GM18868 (cell line): ENCODE measurements at regions not wholly inside any gene's neighbourhood (a gene's known extent, or its start where the extent isn't known, plus 50 kb on each side); places are given as distances from the start of the nearest gene placed in this dataset.

Experiments
- ATAC-seq: cut with Tn5 transposase; IDR thresholded peaks from one replicate; pipeline ENCODE4 v1.9.1; 2021; ENCODE audit warnings: mild to moderate bottlenecking, moderate library complexity; ENCODE audit not compliant: unreplicated experiment

DNA sequence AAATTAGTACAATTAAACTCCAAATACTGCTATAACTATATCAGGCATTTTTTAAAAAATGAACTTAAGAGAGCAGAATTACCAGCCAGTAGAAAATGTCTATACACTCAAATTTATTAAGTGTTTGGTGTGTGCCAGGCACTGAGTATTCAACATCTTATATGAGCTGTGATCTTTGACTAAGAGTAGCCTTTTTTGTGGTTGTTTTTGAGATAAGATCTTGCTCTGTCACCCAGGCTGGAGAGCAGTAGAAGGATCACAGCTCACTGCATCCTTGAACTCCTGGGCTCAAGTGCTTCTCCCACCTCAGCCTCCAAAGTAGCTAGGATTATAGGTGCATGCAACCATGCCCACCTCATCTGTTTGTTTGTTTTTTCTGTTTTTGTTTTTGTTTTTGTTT lies 102.5 kb upstream of the CELF2 start:
- ATAC-seq: no peak

DNA sequence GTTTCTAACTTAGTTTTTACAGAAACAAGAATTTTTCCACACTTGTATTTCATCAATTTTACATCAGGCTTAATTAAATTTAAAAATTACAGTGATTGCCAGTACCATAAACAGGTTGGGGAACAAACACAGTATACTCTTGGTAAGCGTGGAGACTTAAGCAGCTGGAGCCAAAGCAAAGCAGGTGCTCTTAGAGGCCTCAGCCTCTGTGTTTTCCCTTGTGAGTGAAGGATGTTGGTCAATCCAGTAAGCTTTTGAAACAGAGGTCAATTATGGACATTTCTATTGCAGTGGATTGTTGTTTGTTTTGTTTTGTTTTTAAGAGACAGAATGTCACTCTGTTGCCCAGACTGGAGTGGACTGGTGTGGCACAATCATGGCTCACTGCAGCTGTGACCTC lies 100.6 kb upstream of the CELF2 start:
- no peak for ATAC-seq

DNA sequence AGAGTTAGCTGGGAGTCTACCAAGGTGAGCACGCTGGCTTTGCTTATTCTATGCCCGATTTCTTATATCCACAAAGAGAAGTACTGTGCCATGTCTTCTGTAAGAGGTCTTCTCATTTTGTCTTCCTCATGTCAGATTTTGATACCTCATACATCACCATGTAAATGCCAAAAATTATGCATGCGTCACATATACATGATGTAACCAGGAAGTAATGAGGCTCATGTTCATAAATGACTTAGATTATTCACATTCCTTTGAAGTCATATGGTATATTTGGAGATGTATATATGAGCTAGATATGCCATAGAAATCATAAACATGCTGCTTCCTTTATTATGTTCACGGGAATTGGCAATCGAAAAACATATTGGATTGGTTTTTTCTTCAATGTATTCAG lies 97.7 kb upstream of the CELF2 start:
- no peak for ATAC-seq

DNA sequence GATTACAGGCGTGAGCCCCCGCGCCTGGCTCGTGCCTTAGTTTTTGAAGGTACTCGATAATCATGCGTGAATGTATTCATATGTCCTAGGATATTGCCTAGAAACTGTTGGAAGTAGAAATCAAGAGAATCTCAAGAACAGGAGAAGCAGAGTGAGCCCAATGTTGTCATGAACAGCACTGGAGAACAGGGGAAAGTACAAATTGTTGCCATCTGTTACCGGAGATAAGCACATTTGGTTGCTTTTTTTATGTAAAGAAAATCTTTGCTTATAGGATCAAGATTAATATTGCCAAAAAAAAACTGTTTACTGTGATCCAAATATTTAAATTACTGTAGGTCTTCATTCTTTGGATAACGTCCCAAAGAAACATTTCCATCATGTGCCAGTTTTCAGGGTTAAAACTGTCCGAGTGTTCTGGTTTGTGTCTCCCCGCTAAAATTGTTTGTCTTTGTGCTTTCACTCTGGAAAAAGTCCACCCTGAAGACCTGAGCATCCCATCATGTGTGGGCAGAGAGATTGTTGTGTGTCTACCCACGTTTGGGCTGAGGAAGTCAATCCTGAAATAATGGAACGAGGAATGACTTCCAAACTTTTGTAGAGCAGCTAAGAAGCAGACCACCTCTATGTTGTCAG lies 95.7 kb upstream of the CELF2 start:
- no peak for ATAC-seq

DNA sequence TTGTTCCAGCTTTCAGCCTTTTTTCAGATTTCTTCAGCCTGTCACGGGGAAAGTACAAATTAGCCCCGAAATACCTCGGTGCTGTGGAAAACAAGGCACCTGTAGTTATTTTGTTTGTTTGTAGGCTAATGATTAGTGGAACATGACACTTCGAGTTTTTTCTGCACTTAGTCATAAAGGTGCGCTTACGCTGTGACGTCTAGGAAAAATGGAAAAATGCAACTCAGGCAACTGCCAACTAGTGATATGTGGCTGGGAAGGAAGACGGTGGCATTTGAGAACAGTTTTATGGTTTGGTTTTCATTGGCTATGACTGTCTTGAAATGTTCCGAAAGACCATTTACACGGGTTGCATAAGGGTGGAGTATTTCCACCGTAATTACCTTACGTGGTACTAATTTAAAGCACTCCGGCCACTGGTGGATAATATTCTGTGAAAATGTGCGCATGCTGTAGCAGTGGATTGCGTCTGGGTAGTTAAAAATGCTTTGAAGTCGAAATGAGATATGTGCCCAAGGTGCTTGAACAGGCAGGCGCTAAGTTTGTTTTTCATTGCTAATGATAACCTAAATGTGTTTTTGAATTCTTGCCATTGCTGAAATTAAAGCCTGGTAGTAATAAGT lies 94.5 kb upstream of the CELF2 start:
- no peak for ATAC-seq

DNA sequence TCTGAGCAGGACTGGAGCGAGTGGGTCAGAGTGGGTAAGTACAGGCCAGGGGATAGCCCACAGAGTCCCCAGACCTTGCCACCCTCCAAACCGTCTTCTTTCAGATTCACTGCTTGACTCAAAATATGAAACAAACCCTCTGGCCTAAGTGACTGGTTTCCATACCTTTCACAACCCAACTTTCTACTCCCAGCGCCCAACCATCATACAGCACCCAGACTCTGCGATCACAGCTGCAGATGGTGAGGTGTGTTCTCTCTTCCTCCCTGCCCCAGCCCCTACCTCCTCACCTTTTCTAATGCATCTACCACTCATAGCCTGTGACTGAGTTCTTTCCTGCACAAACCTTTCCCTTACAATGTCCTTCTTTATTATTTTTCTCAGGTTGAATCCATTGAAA lies 92.0 kb upstream of the CELF2 start:
- ATAC-seq: no peak

DNA sequence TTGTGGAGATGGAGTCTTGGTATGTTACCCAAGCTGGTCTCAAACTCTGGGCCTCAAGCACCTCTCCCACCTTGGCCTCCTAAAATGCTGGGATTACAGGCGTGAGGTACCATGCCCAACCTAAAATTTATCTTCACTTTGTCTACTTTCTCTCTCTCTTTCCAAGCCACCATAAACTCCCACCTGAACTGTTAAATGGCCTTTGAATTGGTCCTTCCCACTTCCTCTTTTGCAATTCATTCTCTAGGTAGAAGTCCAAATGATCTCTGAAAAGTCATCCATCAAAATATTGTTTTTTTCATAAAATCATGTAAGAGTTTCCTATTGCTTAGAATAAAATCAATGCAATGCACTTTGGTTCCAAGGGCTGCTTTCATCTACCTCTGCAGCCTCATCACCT lies 90.1 kb upstream of the CELF2 start:
- ATAC-seq: no peak

DNA sequence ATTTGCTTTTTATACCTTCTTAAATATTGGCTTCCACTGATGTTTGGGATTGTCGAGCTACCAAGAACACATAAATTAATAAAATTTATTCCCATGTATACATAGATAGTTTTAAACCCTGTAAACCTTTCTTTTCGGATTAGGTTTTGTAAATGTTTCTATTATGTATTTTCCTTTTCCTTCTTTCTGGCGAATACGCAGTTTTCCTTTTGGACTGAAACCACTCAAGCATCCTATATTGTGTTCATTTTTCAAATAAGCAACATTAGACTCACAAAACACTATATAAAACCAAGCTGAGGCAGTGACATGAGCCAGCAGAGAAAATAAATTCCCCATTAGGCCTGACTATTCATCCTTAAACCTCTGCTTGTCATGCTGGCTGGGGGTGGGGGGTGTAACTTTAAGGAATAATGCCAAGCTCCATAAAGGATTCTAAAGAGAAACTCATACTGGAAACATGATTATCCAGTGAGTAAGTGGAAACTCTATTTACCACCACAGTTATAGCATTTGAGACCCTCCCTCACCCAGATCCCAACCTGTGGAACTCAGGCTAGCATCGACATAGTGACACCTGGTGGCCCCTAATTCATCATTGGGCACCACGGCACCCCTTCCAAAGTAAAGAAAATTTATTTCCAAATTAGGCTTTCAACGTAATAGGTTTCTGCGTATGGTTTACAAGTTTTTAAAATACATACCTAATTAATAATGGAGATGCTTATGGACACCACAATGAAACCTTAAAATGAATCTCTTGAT lies 86.5 kb upstream of the CELF2 start:
- ATAC-seq: no peak

DNA sequence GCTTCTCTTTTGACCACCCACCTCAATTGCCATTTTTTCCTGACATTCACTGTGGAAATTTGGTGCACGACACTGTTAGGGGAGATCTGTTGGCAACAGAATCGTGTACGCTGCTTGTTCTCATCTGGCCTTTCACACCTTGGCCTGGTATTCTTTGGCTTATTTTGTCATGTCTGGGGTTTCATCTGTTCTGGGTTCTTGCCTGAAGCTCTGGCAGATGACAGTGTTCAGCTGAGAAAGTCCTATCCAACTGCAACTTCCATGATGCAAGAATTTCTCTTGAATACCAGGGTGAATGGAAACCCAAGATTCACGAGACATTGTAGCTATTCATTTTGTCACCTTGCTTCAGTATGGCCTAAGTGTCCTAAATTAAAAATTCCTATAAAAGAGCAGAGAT lies 82.6 kb upstream of the CELF2 start:
- no peak for ATAC-seq

DNA sequence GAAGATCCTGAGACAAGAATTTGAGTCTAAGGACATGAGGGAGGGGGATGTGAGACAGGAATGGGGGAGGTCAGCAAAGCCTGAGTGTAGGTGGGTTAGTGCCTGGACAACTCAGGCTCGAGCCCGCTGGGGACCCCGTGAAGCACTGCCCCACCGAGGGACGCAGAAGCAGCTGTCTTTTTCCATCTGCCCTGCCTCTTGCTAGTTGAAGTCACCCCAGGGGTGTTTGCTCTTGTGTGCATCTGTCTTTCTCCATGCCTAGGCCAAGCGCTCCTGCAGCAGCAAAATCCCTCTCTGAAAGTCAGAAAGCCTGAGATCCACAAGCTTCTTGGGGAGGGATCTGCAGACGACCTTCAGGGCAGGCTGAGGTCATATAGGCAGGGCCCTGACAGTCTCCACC lies 79.0 kb upstream of the CELF2 start:
- ATAC-seq: no peak

DNA sequence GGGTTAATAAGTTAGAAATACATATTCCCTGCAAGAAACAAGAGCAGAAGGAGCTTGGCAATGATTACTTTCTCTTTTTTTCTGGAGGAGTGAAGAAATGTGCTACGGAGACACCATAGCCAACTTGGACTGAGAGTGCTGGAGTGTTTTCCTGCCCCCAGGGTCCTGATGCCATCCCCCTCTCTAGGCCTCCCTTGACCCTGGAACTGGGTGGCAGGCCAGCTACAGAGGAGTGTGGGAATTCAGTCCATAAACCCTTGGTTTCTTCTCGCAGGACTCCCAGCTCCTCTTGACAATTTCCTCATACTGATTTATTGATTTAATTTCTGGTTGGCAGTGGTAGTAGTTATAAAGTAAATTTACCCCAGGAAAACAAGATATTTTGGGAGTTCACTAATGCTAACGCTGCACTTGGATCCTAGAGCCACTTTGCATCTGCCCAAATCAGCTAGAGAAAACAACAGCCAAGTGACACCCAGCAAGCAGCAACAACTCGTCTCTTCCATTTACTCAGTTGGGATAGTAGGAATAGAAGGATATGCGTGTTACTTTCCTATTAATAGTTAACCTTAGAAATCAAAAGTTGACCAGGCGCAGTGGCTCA lies 76.4 kb upstream of the CELF2 start:
- ATAC-seq: no peak

DNA sequence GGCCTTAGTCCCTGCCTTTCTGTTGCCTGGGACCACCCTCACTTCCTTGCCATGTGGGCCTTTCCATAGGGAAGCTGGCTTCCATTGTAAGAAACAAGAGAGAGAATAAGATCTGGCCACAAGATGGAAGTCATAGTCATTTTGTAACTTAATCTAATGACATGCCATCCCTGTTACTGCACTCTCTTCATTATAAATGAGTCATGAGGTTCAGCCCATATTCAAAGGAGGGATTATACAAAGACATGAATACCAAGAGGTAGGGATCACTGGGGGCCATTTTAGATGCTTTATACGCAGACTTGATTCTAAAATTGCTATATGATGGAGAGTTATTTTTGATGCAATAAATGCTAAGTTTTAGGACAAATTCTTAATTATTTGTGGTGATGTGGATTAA lies 75.2 kb upstream of the CELF2 start:
- ATAC-seq: no peak

DNA sequence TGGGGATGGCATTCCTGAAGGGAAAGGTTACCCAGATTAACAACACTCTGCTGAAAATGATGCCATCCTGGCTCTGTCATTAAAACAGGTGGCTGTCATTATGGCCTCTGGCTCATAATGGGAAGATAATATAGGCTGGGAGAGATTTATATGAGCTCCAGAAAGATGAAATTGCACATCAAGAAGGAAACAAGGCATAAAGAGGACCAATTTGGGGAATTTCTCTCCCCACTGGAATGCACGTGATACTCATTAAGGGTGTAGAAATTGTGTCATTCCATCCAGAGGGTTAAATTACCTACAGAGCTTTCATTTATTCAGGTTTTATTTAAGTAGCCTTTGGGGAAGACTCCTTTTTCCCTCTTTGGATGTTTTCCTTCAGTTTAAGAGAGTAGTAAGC lies 71.6 kb upstream of the CELF2 start:
- ATAC-seq: no peak

DNA sequence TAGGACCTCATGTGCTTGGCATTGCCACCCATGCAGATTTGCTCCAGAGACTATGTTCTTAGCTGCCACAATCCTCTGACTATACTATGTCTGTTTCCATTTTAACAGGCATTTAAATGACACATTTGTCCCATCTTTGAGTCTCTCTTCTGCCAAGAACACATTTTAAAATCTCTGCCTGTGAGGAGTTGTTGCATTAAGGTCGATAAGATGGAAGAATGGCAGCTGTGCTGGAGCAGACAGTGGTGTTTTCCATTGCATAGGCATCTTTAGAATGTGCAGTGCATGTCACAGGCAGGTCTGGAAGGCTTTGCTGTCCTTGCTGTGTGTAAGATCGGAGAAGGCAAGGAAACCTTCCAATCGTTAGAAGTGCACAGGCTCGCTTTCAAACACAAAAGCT lies 70.9 kb upstream of the CELF2 start:
- ATAC-seq: no peak

DNA sequence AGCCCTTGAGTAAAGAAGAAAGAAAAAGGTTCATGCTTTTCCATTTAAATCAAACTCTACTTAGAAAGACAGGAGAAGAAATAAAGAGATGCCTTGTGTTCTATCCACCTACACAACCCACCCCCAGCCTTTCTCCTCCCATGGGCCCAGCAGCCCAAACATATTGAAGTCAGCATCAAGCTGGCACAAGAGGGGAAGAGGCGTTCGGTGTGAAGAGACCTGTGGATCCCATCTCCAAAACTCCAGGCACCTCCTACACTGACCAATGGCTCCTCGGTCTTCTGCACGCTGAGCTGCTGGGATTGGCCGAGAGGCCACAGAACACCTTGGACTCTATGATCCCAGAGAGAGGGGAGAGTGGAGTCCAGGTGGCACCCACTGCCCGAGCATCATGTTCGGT lies 66.0 kb upstream of the CELF2 start:
- ATAC-seq: no peak

DNA sequence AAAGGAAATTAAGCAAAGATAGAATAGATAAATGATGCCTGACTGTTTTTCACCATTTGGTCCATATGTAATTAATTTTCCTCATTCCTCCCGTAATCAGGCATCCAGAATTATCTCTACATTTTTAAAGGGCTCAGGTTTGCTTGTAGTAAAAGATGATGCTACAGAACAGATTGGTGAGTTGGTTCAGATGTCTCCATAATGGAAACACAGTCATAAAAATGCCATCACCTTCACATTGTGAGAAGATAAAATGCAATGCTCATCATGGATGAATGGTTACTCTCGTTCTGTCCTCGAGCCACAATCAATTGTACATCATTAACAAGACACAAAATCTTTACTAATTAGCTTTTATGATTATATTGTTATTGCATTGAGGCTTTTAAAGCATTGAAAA lies 64.9 kb upstream of the CELF2 start:
- no peak for ATAC-seq

DNA sequence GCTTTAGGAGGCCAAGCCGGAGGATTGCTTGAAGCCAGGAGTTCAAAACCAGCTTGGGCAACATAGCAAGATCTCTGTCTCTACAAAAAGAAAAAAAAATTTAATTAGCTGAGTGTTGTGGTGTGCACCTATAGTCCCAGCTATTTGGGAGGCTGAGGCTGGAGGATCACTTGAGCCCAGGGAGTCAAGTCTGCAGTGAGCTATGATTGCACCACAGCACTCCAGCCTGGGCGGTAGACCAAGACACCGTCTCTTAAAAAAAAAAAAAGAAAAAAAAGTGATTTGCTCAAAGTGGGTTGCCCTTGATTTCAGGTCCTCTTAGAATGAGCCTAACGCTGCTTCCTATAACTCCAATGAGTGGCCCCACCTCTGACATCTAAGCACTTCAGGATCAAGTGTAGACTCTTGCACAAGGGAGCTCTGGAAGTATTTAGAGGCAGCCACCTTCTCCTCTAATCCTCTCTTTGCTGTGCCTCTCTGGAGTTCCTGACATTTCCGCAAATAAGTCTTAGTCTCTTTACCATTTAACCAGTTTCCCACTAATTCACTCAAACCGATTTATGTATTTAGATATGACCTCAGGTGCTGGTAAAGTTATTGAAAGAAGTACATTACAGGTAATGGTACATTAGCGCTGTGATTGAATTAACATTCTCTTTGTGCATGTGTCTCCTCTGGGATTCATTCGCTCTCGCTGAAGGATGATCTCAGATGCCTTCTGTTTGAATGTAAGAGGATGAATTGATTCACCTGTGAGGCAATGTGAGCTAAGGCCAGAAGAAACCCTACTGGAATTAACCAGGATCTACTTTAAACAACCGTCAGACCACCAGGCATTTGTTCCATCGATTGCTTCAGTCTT lies 60.8 kb upstream of the CELF2 start:
- ATAC-seq: no peak

DNA sequence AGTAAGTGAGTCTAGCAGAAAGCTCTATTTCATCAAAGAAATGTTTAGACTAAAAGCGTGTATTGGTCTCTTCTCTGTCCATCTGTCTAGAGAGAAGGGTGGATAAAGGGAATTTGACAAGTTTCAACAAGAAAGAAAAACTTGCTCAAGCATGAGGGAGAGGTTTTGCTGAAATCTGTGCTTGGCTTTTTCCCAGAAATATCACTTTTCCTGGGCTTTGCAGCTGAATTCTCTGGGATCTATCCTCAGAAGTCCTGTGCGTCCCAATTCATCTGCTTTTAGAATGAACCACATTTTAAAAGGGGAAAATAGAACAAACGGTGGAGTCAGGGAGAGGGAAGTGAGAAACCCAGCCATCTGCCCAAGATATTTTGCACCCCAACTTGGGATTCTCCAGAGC lies 59.6 kb upstream of the CELF2 start:
- ATAC-seq: no peak

DNA sequence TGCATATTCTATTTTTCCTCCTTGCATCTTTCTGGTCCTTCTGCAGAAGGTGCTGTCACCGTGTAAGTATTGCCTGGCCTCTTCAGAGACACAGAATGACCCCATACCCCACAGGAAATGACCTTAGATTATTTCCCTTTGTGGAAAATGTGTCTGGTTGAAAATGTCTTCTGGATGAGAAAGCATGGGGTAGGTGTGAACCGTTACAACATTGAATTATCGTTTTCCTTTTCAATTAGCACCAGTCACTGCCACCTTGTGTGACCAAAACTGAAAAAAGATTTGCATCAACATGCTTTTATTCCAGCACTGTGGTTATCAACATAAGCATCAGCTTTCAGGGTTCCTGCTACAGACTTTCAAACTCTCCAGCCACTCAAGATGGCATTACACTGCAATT lies 58.0 kb upstream of the CELF2 start:
- ATAC-seq: no peak

DNA sequence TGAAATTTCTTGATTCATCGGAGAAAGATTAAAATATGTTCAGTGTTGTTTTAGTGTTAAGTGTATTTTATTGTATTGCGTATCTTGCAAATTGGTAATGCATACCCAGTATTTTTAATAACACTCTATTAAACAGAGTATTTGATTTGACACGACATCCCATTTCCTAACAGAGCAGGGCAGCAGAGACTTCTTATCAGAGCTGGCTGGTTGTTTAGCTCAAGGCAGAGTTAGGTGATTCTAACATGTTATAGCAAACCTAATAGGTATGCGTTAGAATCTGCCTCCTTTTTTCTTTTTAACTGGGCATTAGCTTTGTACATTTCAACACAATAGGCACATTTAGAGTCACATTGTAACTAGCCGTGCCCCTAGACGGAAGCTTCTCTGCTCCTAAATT lies 57.1 kb upstream of the CELF2 start:
- ATAC-seq: no peak

DNA sequence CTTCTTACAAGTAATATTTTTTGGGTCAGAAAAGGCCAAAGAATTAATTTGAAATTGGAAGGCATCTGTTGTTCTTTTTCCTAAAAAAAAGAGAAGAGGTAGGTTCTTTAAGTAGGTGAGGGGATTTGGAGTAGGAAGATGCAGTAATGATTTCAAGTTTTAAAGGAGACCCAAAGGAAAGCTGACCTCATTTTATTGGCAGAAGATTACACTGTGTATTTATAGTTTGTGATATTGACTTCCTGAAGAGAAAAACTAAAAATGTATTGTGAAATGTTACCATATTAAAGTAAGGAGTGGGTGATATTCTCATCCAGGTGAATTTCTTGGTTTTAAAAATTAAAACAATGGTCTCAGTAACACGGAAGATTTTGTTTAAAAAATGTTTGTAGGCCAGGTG lies 56.6 kb upstream of the CELF2 start:
- no peak for ATAC-seq
